GM19438 (cell line): ENCODE measurements at regions not wholly inside any gene's neighbourhood (a gene's known extent, or its start where the extent isn't known, plus 50 kb on each side); places are given as distances from the start of the nearest gene placed in this dataset.
"Not testable (repeated sequence)": the region's sequence is repeated elsewhere in the genome, so short reads cannot be mapped to it uniquely, and the experiment has no call there.

Experiments
- ATAC-seq: cut with Tn5 transposase; IDR thresholded peaks from one replicate; pipeline ENCODE4 v1.9.1; 2021; ENCODE audit warnings: low read depth; ENCODE audit not compliant: unreplicated experiment

GRCh38 chr2:87651589-87651988 lies 96.3 kb upstream of the PLGLB2 start:
- ATAC-seq: not testable (repeated sequence)

GRCh38 chr2:87653373-87653772 lies 94.5 kb upstream of the PLGLB2 start:
- not testable (repeated sequence) for ATAC-seq

DNA sequence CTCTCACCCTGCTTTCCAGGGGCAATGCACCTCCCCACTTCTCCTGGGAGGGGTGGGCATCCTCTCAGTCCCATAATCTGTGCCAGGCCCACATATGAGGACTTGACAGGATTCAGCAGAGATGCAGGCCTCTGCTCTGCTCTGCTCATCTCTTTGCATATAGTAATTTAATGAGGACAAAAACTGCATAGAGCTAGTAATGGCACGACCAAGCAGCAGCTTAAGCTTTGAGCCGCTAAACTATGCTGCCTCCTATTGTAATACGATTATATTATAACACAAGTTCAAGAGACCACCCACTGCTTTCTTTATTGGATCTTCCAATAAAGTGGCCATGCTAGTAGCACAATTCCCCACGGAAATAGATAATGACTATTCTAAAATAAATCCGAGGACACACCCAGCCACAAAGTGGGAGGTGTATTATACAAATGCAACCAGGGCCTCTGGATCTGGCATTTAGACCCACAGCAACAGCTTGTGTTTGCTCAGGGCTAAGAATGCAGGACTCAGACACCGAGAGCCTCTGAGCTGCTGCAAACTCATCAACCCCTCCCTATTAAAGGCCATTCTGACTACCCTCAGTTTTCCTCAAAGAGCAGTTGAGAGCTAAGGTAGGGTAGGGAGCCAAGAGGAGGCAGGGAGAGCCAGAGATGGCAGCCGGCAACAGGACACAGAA lies 93.6 kb upstream of the PLGLB2 start:
- ATAC-seq: not testable (repeated sequence)

- not testable (repeated sequence) for ATAC-seq
These were observed 90.0 kb upstream of the PLGLB2 start for GRCh38 chr2:87657915-87658314.

GRCh38 chr2:87658357-87658756 lies 89.5 kb upstream of the PLGLB2 start:
- ATAC-seq: not testable (repeated sequence)

- ATAC-seq: not testable (repeated sequence)
These were observed 88.9 kb upstream of the PLGLB2 start for GRCh38 chr2:87658976-87659375.

DNA sequence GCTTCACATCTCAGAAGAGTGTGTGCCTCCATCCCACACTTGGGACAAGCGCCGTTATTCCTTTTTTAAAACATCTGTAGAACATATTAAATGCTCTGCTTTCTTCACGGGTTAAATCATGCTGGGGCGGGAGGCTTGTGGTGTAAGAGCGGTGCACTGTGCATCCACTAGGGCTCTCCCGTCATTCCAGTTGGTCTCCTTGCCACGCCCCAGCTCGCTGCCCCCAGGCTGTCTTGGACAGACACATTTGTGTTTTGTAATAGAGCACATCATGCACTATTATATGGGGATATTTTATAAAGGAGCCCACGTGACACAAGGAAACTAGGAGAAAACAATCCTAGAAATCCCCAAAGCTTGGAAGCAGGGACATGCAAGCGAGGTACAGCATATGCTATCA lies 87.7 kb upstream of the PLGLB2 start:
- not testable (repeated sequence) for ATAC-seq

GRCh38 chr2:87662316-87663290 lies 85.3 kb upstream of the PLGLB2 start:
- not testable (repeated sequence) for ATAC-seq

GRCh38 chr2:87663347-87663746 lies 84.5 kb upstream of the PLGLB2 start:
- not testable (repeated sequence) for ATAC-seq

DNA sequence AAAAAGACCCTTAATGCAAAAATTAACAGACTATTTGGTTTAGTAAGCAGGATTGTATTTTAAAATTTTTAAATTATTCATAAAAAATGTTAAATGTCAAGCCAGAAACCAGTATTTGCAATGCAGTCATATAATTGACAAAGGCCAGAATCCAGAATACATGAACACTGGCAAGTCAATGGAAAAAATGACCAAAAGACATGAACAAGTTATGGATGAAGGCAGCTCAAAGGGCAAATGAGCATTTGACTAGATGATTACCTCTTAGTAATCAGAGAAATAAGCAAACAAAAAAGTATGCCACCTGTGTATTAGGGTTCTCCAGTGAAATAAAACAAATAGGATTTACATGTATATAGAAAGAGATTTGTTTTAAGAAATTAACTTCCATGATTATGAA lies 80.9 kb upstream of the PLGLB2 start:
- not testable (repeated sequence) for ATAC-seq

DNA sequence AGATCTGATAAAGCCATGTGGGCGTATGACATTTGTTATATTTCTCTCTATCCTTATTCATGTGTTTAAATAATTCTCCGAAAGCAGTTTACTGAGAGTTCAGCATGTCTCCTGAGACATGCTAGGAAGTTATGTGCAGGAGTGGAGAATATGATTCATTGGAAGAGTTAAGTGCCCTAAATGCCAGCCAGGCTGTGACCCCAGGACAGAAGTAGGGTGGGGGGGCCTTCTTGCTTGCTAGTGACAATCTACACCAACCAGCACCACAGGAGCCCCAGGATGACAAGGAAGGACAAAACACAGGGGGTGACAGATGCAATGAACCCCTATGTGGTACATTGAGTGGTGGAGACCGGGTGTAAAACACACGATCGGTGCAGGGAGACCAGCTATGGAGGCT lies 79.5 kb upstream of the PLGLB2 start:
- not testable (repeated sequence) for ATAC-seq

GRCh38 chr2:87669633-87670231 lies 78.2 kb upstream of the PLGLB2 start:
- ATAC-seq: not testable (repeated sequence)

DNA sequence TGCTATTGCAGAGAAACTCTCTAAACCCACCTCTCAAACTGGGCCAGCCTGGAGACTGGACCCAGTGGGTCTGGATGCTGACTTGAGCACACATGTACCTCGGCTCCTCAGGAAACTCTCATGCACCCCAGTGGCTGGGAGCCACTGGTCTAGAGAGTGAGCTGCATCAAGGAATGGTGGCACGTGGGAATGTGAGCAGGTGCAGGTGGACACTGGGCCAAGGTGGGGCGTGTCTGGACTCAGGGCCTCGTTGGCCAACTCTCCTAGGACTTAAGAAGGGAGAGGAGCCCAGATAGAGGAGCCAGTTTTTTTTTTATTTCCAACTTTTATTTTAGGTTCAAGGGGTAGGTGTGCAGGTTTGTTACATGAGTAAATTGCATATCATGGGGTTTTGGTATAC lies 75.5 kb upstream of the PLGLB2 start:
- ATAC-seq: not testable (repeated sequence)

DNA sequence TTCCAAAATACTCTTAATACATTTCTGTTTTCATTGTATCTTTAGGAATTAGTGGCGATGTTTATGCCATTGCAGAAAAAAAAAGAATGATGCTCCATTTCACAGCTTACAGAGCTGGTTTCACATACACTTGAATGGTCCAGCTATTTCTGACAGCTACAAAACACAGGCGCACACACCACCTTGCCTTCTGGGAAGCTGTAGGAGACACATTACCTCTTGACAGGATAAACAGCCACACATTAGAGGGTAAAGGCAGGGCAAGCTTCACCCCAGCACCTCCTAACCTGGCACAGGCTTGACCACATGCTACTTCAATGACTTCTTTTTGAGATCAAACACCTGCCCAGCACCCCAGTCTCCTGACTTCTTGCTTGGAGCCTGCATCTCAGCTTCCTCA lies 73.2 kb upstream of the PLGLB2 start:
- not testable (repeated sequence) for ATAC-seq

GRCh38 chr2:87675487-87675886 lies 72.4 kb upstream of the PLGLB2 start:
- ATAC-seq: not testable (repeated sequence)

DNA sequence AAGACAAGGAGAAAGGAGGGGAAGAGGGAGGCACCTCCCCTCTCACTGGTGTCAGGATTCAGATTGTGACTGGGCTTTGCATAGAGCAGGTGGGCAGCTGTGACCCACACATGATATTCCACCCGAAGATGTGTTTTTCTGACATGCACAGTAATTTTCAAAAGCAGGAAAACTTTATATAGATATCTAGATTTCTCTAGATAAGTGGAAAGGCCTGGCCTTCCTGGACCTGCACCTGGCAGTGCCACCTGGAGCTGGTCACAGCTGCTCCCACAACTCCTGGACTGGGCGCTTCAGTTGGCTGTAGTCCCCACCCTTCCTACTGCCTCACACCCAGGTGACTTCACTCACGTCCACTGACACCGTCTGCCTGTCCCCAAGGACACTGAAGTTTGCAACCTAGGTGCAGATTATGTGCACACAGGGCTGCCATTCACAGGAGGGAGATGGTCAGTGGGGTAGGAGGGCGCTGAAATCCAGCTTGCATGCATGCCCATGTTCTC lies 70.4 kb upstream of the PLGLB2 start:
- not testable (repeated sequence) for ATAC-seq

- ATAC-seq: not testable (repeated sequence)
These were observed 69.1 kb upstream of the PLGLB2 start for GRCh38 chr2:87678742-87679173.

DNA sequence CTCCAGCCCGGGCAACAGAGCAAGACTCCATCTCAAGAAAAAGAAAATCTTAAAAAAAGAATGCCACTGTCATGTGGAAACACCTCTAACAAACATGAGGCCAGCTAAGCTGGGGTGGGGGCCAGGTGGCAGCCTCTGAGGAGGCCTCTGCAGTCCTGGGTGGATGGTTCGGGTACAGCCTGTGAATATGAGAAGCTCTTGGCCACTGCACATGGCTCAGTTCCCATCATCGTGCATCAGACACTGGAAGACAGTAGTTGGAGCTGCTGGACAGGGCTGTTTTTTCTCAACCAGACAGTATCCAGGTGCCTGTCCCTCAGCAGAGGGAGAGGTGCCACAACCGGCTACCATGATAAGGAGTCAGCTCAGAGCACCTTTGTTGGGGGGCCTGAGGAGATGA lies 67.9 kb upstream of the PLGLB2 start:
- not testable (repeated sequence) for ATAC-seq

DNA sequence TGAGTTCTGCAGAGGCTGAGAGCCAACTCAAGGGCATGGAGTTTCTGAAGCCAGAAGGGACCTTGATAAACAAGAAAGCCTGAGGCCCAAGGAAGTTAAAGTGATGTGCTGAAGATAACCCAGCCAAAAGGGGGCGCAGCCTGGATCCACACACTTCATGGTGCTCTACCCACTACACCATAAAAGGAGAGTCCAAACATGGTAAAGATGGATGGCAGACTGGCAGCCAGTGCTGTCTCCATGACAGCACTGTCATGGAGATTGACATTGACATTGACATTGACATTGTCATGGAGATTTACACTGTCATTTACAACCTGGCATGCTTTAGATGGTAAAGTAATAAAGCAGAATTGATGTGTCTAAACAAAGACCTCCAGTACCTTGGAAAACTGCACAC lies 67.2 kb upstream of the PLGLB2 start:
- not testable (repeated sequence) for ATAC-seq

GRCh38 chr2:87683451-87683850 lies 64.4 kb upstream of the PLGLB2 start:
- not testable (repeated sequence) for ATAC-seq

GRCh38 chr2:87683961-87684360 lies 63.9 kb upstream of the PLGLB2 start:
- not testable (repeated sequence) for ATAC-seq
